Smooth muscle cell (in vitro differentiated cells): ENCODE measurements at regions not wholly inside any gene's neighbourhood (a gene's known extent, or its start where the extent isn't known, plus 50 kb on each side); places are given as distances from the start of the nearest gene placed in this dataset.

Experiments
- DNase-seq: peaks from one replicate; lab custom pipeline; 2025; ENCODE audit not compliant: unreplicated experiment; lab: John Stamatoyannopoulos, UW
- H2AFZ ChIP-seq: fragments of 200-600 bp; sonication (generic); 2 replicates; pipeline ENCODE4 v1.6.0; 2016; ENCODE audit warnings: antibody characterized with exemption, low read depth, mild to moderate bottlenecking
- H3F3A ChIP-seq: fragments of 200-600 bp; sonication (generic); 2 replicates; pipeline ENCODE4 v1.6.0; 2017; ENCODE audit warnings: antibody characterized with exemption, low read depth
- H3K27ac ChIP-seq: fragments of 200-600 bp; sonication (generic); 2 replicates; pipeline ENCODE4 v1.5.1; 2016; ENCODE audit warnings: low read depth, mild to moderate bottlenecking
- H3K27me3 ChIP-seq: fragments of 200-600 bp; sonication (generic); 2 replicates; pipeline ENCODE4 v1.6.1; 2016; ENCODE audit warnings: low read depth, mild to moderate bottlenecking
- H3K36me3 ChIP-seq: fragments of 200-600 bp; sonication (generic); 2 replicates; pipeline ENCODE4 v1.5.1; 2016; ENCODE audit warnings: low read depth
- H3K4me1 ChIP-seq: fragments of 200-600 bp; sonication (generic); 2 replicates; pipeline ENCODE4 v1.5.1; 2016; ENCODE audit warnings: low read depth
- H3K4me2 ChIP-seq: fragments of 200-600 bp; sonication (generic); 2 replicates; pipeline ENCODE4 v1.6.0; 2016; ENCODE audit warnings: mild to moderate bottlenecking
- H3K4me3 ChIP-seq: fragments of 200-600 bp; sonication (generic); 2 replicates; pipeline ENCODE4 v1.5.1; 2016; ENCODE audit warnings: mild to moderate bottlenecking
- H3K79me2 ChIP-seq: fragments of 200-600 bp; sonication (generic); 2 replicates; pipeline ENCODE4 v1.6.0; 2016; ENCODE audit warnings: low read depth, mild to moderate bottlenecking
- H3K9ac ChIP-seq: fragments of 200-600 bp; sonication (generic); 2 replicates; pipeline ENCODE4 v1.6.0; 2016; ENCODE audit warnings: low read depth
- H3K9me3 ChIP-seq: fragments of 200-600 bp; sonication (generic); replicated peaks from 2 replicates; pipeline ENCODE4 v1.5.1; 2016; ENCODE audit warnings: low read depth
- H4K20me1 ChIP-seq: fragments of 200-600 bp; sonication (generic); 2 replicates; pipeline ENCODE4 v1.6.0; 2016; ENCODE audit warnings: low read depth
- CTCF ChIP-seq: fragments of 200-600 bp; sonication (generic); IDR thresholded peaks from 2 replicates; pipeline ENCODE4 v1.5.1; 2017; ENCODE audit warnings: borderline replicate concordance, mild to moderate bottlenecking, antibody characterized with exemption; ENCODE audit not compliant: insufficient read depth, poor library complexity, severe bottlenecking
- WGBS: methylation state at CpG from one replicate; pipeline ENCODE4 v1.1.7; 2016; ENCODE audit warnings: low lambda C conversion rate; 5-methylcytosine and 5-hydroxymethylcytosine counted together

- 92% methylated on average over 9 of the region's 9 CpGs for WGBS
- Histone ChIP-seq H3F3A (no peaks in the 10 kb centered on the region), H3K36me3 (no peaks in the 10 kb centered on the region), H3K4me2 (no peak overlapping the region), H3K4me1 (peaks cover 5% of the 10 kb centered on the region), H3K27ac (no peak overlapping the region), H3K9me3 (no peaks in the 10 kb centered on the region), H3K27me3 (no peaks in the 10 kb centered on the region), H2AFZ (no peak overlapping the region), H4K20me1 (no peaks in the 10 kb centered on the region), H3K4me3 (no peak overlapping the region), H3K9ac (no peak overlapping the region), H3K79me2 (no peaks in the 10 kb centered on the region)
- DNase-seq, result no peak
- no peak for TF ChIP-seq CTCF
Observed at GRCh38 chr1:166471359-166471758, 304.6 kb upstream of the FAM78B start.

GRCh38 chr1:166479052-166479631 lies 312.3 kb upstream of the FAM78B start:
- Histone ChIP-seq H3K79me2 (no peaks in the 10 kb centered on the region), H3F3A (no peaks in the 10 kb centered on the region), H3K36me3 (no peaks in the 10 kb centered on the region), H3K9me3 (no peaks in the 10 kb centered on the region), H4K20me1 (no peaks in the 10 kb centered on the region), H3K4me2 (no peak overlapping the region), H3K27ac (no peak overlapping the region), H3K9ac (no peak overlapping the region), H2AFZ (no peak overlapping the region), H3K4me1 (no peaks in the 10 kb centered on the region), H3K27me3 (no peaks in the 10 kb centered on the region), H3K4me3 (no peak overlapping the region)
- DNase-seq, result no peak
- TF ChIP-seq CTCF, result peak; percentile 85
- 50% methylated on average over 2 of the region's 2 CpGs for WGBS

GRCh38 chr1:166484471-166484870 lies 317.7 kb upstream of the FAM78B start:
- no peak overlapping the region for H3K9ac ChIP-seq
- no peaks in the 10 kb centered on the region for H3F3A ChIP-seq
- H3K27ac ChIP-seq, result no peak overlapping the region
- no peak overlapping the region for H3K4me3 ChIP-seq
- H3K9me3 ChIP-seq, result no peaks in the 10 kb centered on the region
- H3K27me3 ChIP-seq, result no peaks in the 10 kb centered on the region
- H3K4me1 ChIP-seq, result no peaks in the 10 kb centered on the region
- no peak for DNase-seq
- no peaks in the 10 kb centered on the region for H3K36me3 ChIP-seq
- H3K79me2 ChIP-seq, result no peaks in the 10 kb centered on the region
- no peak overlapping the region for H3K4me2 ChIP-seq
- TF ChIP-seq CTCF, result no peak
- H4K20me1 ChIP-seq, result no peaks in the 10 kb centered on the region
- H2AFZ ChIP-seq, result no peak overlapping the region

- Histone ChIP-seq H3K36me3 (no peaks in the 10 kb centered on the region), H3K4me2 (no peak overlapping the region), H3K9ac (no peak overlapping the region), H3K4me1 (no peaks in the 10 kb centered on the region), H3K27me3 (no peaks in the 10 kb centered on the region), H3K4me3 (no peak overlapping the region), H2AFZ (no peak overlapping the region), H4K20me1 (no peaks in the 10 kb centered on the region), H3F3A (no peaks in the 10 kb centered on the region), H3K27ac (no peak overlapping the region), H3K79me2 (no peaks in the 10 kb centered on the region), H3K9me3 (no peaks in the 10 kb centered on the region)
- WGBS, result 75% methylated on average over 6 of the region's 6 CpGs
- no peak for DNase-seq
- no peak for TF ChIP-seq CTCF
Observed at GRCh38 chr1:166484871-166485270, 318.1 kb upstream of the FAM78B start.
